ENCODE measurements at regions not wholly inside any gene's neighbourhood (a gene's known extent, or its start where the extent isn't known, plus 50 kb on each side); places are given as distances from the start of the nearest gene placed in this dataset.

GRCh38 chr3:25053360-25053759 lies 374.7 kb upstream of the RARB start:
- no peak for TF ChIP-seq CTCF (IDR thresholded peaks at IDR 0.05; ENCODE audit: extremely low read depth, missing control alignments)

GRCh38 chr3:25056036-25056755 lies 371.9 kb upstream of the RARB start:
- no peak for DNase-seq (ENCODE audit: low spot score)
- no peak for TF ChIP-seq CTCF (IDR thresholded peaks at IDR 0.05; ENCODE audit: extremely low read depth, missing control alignments)

More at GRCh38 chr3:25053360-25053759, 374.7 kb upstream of the RARB start:
- DNase-seq (ENCODE audit: low spot score): no peak

GRCh38 chr3:25056803-25057351 lies 371.2 kb upstream of the RARB start:
- no peak for TF ChIP-seq CTCF (IDR thresholded peaks at IDR 0.05; ENCODE audit: extremely low read depth, missing control alignments)
- no peak for DNase-seq (ENCODE audit: low spot score)

- no peak for DNase-seq (ENCODE audit: low spot score)
- no peak for TF ChIP-seq CTCF (IDR thresholded peaks at IDR 0.05; ENCODE audit: extremely low read depth, missing control alignments)
These were observed 370.7 kb upstream of the RARB start for GRCh38 chr3:25057379-25057778.

- no peak for TF ChIP-seq CTCF (IDR thresholded peaks at IDR 0.05; ENCODE audit: extremely low read depth, missing control alignments)
- no peak for DNase-seq (ENCODE audit: low spot score)
These were observed 363.4 kb upstream of the RARB start for GRCh38 chr3:25064681-25065080.

- no peak for TF ChIP-seq CTCF (IDR thresholded peaks at IDR 0.05; ENCODE audit: extremely low read depth, missing control alignments)
- no peak for DNase-seq (ENCODE audit: low spot score)
These were observed 358.1 kb upstream of the RARB start for GRCh38 chr3:25069970-25070369.

- TF ChIP-seq CTCF (IDR thresholded peaks at IDR 0.05; ENCODE audit: extremely low read depth, missing control alignments): no peak
- no peak for DNase-seq (ENCODE audit: low spot score)
These were observed 356.2 kb upstream of the RARB start for GRCh38 chr3:25071846-25072245.

Measured in GM20000 (cell line).